Tibial artery (tissue), 4 donors: ENCODE measurements at regions not wholly inside any gene's neighbourhood (a gene's known extent, or its start where the extent isn't known, plus 50 kb on each side); places are given as distances from the start of the nearest gene placed in this dataset.

Source experiments
- DNase-seq, 2 donors: peaks; one replicate each; pipeline ENCODE4 v3.0.0-alpha.2; 2019
- H3K27ac ChIP-seq, 2 donors: fragments of 200-600 bp; sonication (generic) in 1 of 2; 1 replicate in 1 of 2; 2 replicates in 1 of 2; pipeline ENCODE4 v1.5.1; 2018 to 2019; ENCODE audit warnings: mild to moderate bottlenecking in 1 of 2
- H3K27me3 ChIP-seq, 2 donors: fragments of 200-600 bp; sonication (generic) in 1 of 2; one replicate each; pipeline versions ENCODE4 v1.5.1 to v1.6.0; 2016 to 2019
- H3K36me3 ChIP-seq, 3 donors: fragments of 200-600 bp; sonication (generic) in 2 of 3; one replicate each; pipeline ENCODE4 v1.5.1; 2016 to 2019; ENCODE audit warnings: mild to moderate bottlenecking in 2 of 3
- H3K4me1 ChIP-seq, 4 donors: fragments of 200-600 bp; sonication (generic) in 2 of 4; 1 replicate in 3 of 4; 2 replicates in 1 of 4; pipeline ENCODE4 v1.5.1; 2016 to 2019
- H3K4me3 ChIP-seq, 2 donors: fragments of 200-600 bp; sonication (generic) in 1 of 2; 1 replicate in 1 of 2; 2 replicates in 1 of 2; pipeline ENCODE4 v1.5.1; 2018 to 2019; ENCODE audit warnings: mild to moderate bottlenecking in 2 of 2
- H3K9me3 ChIP-seq, 3 donors: fragments of 200-600 bp; sonication (generic) in 1 of 3; one replicate each; pipeline ENCODE4 v1.5.1; 2016 to 2019
- intact Hi-C: fragments of 100-400 bp; cut with DNase I; formaldehyde crosslinking; loops from one replicate; pipeline ENCODE4 v1.15.0; 2023; ENCODE audit warnings: low total_unique reads
- TF ChIP-seq, protein P1 (sequence below), 2 experiments: fragments of 200-600 bp in 1 of 2; fragments of 450-650 bp in 1 of 2; IDR thresholded peaks; one replicate each; pipeline ENCODE4 v1.5.1; 2017 to 2019; ENCODE audit warnings: antibody characterized with exemption in 2 of 2, mild to moderate bottlenecking in 1 of 2, moderate library complexity in 1 of 2

DNA sequence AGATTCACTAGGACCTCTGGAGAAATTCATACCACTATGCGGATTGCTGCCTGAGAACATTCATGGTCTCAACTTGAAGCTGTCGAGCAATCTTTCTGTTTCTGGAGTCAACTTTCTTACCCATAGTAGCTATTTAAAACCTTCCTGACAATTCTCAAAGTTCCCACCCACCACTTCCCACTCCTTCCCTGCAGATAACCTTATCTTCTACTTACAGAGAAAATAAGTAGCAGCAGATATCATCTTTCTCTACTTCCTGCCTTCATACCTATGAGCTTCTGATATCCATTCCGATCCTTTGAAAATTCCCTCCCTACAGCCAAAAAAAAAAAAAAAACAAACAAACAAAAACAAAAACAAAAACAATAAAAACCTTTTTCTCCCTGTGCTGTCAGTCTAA is 81.2 kb upstream of the CYRIA start:
- H3K36me3 ChIP-seq: no peaks in the 10 kb centered on the region
- intact Hi-C loops: no loop called here
- TF ChIP-seq, protein P1, sequence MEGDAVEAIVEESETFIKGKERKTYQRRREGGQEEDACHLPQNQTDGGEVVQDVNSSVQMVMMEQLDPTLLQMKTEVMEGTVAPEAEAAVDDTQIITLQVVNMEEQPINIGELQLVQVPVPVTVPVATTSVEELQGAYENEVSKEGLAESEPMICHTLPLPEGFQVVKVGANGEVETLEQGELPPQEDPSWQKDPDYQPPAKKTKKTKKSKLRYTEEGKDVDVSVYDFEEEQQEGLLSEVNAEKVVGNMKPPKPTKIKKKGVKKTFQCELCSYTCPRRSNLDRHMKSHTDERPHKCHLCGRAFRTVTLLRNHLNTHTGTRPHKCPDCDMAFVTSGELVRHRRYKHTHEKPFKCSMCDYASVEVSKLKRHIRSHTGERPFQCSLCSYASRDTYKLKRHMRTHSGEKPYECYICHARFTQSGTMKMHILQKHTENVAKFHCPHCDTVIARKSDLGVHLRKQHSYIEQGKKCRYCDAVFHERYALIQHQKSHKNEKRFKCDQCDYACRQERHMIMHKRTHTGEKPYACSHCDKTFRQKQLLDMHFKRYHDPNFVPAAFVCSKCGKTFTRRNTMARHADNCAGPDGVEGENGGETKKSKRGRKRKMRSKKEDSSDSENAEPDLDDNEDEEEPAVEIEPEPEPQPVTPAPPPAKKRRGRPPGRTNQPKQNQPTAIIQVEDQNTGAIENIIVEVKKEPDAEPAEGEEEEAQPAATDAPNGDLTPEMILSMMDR (IDR thresholded peaks at IDR 0.05): no peak
- H3K9me3 ChIP-seq: no peaks in the 10 kb centered on the region
- peaks cover 0 to 2% of the 10 kb centered on the region in 2 donors for H3K27me3 ChIP-seq
- no peak for DNase-seq
- H3K4me3 ChIP-seq: no peak overlapping the region
- no peaks in the 10 kb centered on the region for H3K4me1 ChIP-seq
- H3K27ac ChIP-seq: no peak overlapping the region

DNA sequence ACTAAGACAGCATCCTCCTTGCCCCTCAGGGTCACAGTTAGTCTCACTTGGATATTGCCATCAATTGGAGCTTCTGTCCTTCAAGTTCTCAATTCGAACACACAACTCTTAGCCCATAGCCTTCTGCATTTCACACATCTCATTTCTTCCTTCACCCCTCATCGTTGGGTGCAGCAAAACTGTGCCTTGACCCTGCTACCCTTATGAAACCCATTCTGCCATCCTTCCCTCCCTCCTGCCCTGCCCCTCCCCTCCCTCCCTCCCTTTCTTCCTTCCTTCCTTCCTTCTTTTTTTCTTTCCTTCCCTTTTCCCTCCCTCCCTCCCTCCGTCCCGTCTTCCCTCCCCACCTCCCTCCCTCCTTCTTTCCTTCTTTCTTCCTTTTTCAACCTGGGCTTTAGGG is 80.7 kb upstream of the CYRIA start:
- intact Hi-C loops: no loop called here
- peaks cover 0 to 2% of the 10 kb centered on the region in 2 donors for H3K27me3 ChIP-seq
- H3K4me1 ChIP-seq: no peaks in the 10 kb centered on the region
- DNase-seq: no peak
- H3K9me3 ChIP-seq: no peaks in the 10 kb centered on the region
- no peaks in the 10 kb centered on the region for H3K36me3 ChIP-seq
- H3K4me3 ChIP-seq: no peak overlapping the region
- no peak overlapping the region for H3K27ac ChIP-seq
- TF ChIP-seq, protein P1 (IDR thresholded peaks at IDR 0.05): no peak

DNA sequence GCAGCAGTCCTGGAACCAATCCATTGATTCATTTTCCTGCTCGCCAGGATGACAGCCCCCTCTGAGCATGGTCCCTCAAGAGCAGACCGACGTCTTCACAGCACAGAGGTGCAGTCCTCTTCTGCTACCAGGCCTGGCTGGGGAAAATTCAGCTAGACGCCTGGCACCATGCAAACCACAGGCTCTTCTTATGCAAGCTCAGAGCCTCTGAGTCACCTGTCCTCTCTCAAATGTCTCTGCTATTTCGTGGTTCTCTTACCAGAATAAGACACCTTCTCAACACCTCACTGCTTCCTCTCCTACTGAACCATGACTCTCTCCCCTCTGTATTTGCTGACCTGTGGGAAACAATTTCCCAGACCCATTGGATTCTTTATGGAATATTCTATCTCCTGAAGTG is 79.8 kb upstream of the CYRIA start:
- no peaks in the 10 kb centered on the region for H3K4me1 ChIP-seq
- H3K9me3 ChIP-seq: no peaks in the 10 kb centered on the region
- no peak overlapping the region for H3K27ac ChIP-seq
- no peak overlapping the region for H3K4me3 ChIP-seq
- H3K36me3 ChIP-seq: no peaks in the 10 kb centered on the region
- intact Hi-C loops: no loop called here
- TF ChIP-seq, protein P1 (IDR thresholded peaks at IDR 0.05): no peak
- no peak for DNase-seq
- H3K27me3 ChIP-seq: peaks cover 0 to 2% of the 10 kb centered on the region in 2 donors

DNA sequence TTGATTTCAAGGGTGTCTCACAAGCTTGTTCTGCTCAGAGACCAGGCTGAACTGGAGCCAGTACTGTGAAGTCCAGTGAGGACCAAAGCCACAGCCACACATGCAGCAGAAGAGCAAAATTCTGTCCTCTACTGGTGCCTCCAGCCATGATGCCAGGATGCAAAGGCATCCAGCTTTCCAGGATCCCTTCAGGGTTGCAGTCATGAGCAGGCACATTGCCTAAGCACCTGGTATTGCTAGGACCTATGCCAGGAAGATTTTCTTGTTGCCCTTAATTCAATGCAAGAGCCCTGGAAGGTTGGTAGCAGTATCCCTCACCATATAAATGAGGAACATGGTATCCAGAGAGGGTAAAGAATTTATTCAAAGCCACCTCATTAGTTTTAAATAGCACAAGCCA is 78.9 kb upstream of the CYRIA start:
- no peak for DNase-seq
- H3K27me3 ChIP-seq: peaks cover 0 to 3% of the 10 kb centered on the region in 2 donors
- intact Hi-C loops: no loop called here
- peaks cover 0 to 4% (median 0%) of the 10 kb centered on the region in 4 donors for H3K4me1 ChIP-seq
- no peak overlapping the region for H3K4me3 ChIP-seq
- H3K36me3 ChIP-seq: no peaks in the 10 kb centered on the region
- H3K27ac ChIP-seq: no peak overlapping the region
- no peaks in the 10 kb centered on the region for H3K9me3 ChIP-seq
- TF ChIP-seq, protein P1 (IDR thresholded peaks at IDR 0.05): no peak

DNA sequence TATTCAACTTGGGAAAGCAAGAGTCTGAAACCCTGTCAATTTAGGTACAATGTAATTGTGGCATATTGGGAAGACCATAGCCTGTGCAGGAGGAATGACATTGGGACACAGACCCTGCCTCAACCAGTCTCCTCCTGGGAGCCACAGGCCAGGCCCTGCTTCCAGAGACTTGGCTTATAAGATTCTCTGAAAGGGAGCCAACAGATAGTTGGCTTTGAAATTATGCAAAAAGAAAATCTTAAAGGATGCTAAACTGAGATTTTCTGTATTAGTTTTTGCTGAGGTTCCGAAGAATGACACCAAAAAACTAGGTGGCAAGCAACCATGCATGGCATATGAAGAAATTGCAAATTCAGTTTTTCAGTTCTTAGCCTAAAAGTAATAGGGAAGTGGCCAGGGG is 76.4 kb upstream of the CYRIA start:
- no peaks in the 10 kb centered on the region for H3K9me3 ChIP-seq
- TF ChIP-seq, protein P1 (IDR thresholded peaks at IDR 0.05): no peak
- H3K4me1 ChIP-seq: peaks cover 0 to 4% (median 0%) of the 10 kb centered on the region in 4 donors
- H3K27ac ChIP-seq: no peak overlapping the region
- intact Hi-C loops: no loop called here
- H3K4me3 ChIP-seq: no peak overlapping the region
- H3K36me3 ChIP-seq: no peaks in the 10 kb centered on the region
- peaks cover 0 to 3% of the 10 kb centered on the region in 2 donors for H3K27me3 ChIP-seq
- DNase-seq: no peak

DNA sequence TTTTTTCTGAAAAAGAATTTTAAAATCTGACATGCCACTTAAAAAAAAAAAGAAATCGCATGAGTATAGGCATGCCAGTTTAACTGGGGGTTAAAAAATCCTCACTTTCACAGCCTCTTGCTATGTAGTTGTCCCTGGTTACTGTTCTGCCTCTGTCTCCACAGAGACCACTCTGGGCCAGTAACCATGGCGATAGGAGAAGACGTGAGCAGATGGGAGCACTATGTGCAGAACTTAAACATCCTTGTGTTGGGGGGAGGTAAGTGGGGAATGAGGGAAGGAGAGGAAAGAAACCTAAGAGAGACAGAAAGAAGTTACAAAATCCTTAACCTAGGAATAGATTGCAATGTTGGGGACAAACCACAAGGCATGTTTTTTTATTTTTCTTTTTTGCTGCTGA is 75.9 kb upstream of the CYRIA start:
- Histone ChIP-seq H3K4me1 (peaks cover 0 to 4% (median 0%) of the 10 kb centered on the region in 4 donors), H3K27ac (no peak overlapping the region), H3K9me3 (no peaks in the 10 kb centered on the region), H3K27me3 (peaks cover 0 to 3% of the 10 kb centered on the region in 2 donors), H3K36me3 (no peaks in the 10 kb centered on the region), H3K4me3 (no peak overlapping the region)
- intact Hi-C loops: no loop called here
- no peak for DNase-seq
- TF ChIP-seq, protein P1 (IDR thresholded peaks at IDR 0.05): no peak
